ENCODE measurements at regions not wholly inside any gene's neighbourhood (a gene's known extent, or its start where the extent isn't known, plus 50 kb on each side); places are given as distances from the start of the nearest gene placed in this dataset.

DNA sequence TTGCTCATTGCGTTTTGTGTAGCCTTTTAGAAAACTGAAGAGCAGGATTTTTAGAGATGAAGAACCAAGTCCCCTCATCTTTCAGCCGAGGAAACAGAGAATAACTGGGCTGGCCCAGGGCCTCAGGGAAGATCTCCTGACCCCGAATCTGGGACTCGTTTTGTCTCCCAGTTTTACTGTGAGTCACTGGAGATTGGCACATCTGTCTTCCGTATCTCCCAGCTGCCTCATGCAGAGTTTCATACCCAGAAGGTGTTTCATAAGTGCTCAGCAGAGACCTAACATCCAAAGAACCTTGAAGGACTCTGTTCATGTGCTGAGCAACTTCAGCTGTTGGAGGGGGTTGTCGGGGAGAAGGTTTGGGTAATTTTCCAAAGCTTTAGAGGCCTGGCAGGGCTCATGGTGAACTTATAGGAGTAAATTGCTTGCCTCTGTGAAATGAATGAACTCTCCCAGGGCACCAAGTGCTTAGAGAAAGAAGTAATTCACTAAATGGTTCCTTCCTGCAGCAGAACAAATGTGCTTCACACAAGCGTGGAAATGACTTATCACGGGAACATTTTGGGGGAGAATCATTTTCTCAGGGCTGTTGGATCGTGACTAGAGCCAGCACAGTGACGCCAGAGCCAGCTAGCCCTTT is 121.4 kb downstream of the FAM43A start:
- DNase-seq: no peak

DNA sequence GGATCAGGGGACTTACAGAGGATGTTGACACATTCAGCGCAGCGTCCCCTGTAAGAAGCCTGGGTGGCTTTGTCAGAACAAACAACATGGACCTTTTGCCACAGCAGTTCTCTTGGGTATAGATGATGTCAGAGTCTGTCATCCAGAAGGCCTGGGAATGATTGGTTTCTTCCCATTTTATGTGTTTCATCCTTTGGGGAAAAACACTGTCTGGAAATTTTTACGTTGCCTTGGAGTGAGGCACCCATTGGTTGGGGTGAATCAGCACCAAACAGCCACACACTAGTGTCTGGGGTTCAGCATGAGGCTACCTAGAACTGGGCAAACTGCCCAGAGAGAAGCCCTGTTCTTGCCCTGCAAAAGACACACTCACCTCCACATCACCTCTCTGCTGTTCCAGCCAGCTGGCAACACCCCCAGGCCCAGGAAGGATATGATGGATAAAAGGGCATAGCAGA is 123.0 kb downstream of the FAM43A start:
- no peak for DNase-seq

DNA sequence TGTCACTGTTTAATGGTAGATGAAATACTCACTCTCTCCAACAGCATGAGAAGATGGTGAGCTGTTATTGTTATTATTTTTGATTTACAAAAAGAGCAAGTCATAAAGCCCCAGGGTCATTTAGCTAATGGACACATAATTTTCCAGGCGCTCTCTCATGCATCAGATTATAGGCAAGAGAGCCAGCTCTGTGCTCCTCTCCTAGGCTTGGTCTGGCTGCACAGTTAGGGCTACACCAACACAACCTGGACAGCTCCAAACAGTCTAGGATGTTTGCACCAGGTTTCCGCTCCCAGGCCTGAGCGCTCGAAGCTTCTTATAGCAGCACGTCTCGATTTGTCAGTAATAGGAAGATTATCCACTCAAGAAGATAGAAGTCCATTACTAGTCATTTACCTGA is 123.7 kb downstream of the FAM43A start:
- no peak for DNase-seq

DNA sequence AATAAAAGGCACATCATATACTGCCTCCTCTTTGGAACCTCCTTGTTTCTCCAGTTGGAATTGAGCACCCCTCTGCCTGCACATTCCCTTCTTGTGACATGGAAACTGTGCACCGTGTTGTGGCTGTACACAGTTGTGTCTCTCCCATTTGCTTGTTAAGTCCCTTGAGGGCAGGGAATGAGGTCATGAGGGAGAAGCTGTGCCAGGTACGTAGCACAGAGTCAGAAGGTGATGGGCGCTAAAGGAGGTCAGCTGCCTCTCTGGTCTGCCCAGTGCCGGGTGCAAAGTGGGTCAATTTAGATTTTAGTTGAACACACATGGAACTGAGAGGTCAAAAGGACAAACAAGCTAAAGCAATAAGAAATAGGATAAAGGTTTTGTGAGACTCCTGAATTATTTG is 124.4 kb downstream of the FAM43A start:
- no peak for DNase-seq

DNA sequence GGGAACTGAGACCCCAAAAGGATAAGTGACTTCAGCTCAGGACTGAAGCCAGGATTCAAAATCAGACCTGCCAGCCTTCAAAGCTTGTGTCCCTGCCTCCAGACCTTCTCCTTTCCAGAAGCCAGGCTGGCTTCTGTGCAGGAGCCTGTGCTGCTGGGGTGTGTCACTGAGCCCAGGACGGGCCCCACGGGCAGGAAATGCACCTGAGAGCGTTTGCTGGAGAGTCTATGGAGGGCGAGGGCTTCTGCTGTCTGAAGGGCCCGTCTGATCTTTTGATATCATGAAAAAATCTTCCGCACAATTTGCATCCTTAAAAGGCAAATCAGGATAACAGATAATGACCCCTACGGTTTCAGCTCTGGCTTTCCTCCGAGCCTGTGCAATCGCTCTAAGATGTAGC is 125.4 kb downstream of the FAM43A start:
- no peak for DNase-seq

DNA sequence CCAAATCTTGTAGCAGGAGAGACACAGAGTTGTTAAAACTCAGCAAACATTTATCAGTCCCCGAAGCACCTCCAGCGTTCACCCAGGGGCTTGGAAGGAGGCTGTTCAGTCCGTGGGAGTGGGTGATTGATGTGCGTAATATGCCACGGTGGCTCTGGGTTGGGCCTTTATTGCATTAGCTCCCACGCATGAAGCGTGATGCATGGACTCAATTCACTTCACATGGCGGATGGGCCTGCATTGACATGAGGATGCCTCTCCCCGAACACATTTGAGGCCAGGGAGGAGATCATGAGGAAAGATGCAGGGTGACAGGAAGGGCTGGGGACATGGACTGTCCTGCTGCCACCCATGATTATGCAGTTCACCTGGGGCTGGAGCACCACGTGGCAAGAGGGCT is 126.5 kb downstream of the FAM43A start:
- DNase-seq: no peak

DNA sequence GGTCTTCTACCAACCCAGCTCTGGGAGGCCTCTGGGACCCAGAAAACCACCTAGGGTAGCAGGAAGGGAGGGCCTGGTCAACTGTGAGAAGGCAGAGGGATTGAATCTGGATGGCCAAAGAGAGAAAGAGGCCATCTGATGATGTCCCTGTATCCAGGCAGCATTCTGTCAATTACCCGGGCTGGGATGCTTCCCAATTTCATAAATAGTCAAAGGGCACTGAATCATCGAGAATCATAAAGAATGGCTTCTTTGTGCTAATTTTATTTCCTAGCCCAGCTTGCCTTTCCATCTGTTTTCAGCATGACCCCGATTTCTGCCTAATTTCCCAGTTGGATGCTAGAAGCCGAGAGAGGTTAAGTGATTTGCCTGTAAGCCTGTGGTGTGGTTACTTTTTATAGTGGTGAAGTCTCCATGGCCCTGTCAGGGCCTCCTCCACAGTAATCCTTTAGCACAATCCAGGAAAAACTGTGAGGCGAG is 129.2 kb downstream of the FAM43A start:
- no peak for DNase-seq

DNA sequence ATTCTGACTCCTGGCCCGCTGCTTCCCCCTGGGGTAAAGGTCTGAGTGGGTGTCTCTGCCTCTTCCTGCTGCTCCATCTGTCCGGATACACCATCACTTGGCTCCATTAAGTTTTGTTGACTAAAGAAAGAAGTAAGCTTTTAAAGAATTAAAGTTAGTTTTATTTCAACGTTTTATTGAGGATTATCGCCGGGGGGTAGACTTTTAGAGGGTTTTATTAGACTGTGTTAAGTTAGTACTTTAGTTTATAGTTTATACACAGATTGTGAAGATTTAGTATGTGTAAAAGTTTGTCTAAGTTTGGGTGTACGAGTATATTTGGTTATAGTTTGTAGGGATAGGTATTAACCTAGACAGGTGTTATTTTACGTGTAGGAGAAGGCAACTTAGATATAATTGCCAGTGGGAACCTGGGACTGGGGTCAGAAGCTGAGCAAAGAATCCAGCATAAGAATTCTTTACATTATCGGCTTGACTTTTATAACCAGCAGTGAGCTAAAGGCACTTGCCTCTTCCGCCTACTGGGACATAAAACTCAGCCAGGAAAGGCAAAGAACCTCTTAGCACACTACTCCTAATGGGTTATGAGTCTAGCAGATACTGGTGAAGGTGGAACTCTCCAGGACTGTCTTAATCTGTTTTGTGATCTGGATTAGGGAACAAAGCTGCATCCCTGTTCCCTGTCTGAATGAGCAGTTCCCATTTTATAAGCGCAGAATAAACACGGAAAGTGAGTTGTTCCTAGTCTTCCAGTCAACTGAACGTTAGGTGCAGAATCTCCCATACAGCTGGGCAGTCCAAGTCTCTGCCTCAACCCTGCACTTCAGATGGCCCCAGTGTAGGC is 131.3 kb downstream of the FAM43A start:
- no peak for DNase-seq

DNA sequence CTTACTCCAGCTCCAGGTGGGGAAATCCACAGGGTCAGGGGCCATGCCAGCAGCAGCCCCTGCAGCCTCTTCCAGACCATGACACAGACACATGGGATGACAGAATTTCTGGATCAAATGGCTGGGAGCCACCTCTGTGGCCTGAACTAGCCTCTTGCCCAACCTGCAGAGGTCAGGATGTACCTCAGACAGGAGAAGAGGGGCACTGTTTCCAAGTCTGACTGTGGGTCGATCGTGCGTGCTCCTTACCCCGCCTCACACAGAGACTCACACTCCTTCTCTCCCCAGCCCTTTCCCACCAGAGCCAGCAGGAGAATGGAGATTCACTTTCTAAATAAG is 131.9 kb downstream of the FAM43A start:
- no peak for DNase-seq

DNA sequence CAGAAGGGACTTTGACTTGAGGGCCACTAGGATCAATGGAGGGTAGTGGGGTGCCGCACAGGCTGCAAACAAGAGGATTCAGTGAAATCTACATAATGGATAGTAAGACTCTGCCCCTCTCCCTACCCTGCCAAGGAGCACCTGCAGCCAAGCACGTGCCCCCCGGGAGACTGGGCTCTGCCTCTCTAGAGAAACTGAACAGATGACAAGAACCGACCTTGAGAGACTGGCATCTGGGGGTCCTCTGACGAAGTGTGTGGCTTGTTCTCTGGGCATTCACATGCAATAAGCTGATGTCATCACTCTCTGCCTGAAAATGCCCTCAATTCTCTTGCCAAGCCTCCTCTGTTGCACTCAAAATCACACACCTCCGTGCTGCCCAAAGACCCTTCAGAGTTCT is 132.3 kb downstream of the FAM43A start:
- DNase-seq: no peak

DNA sequence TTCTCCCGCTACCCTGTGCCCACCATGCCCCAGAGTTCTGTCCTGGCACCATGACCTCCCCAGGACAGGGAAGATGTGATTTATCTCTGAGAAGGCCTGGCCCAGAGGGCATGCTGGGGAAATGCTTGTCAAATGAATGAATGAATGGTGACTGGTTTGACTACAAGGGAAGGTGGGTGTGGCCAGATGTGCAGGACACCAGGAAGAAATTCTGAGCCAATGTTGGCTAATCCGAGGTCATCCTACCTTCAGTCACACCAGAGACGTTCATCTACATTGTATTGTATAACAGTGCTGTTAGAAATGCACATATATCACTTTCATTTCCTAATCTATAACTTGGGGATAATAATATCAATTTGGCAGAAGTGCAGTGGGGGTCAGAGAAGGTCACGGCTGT is 138.4 kb downstream of the FAM43A start:
- DNase-seq: no peak

DNA sequence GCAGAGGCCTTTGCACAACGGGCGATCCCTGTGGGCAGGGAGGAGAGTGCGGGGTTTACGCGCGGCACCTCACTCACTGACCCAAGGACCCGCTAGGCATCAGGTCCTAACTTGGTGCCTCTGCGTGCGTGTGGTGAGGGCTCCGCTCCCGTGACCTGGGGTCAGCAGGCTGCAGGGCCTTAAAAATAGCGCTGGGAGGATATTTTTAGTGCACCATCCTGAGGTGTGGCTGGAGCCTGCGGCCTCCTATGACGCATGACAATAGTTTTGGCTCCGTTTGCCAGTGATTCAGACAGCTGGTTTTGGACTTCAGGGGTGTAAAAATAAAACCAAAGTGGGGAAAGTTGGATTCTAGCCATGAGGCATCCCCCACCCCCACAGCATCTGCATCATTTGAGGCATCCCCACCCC is 139.0 kb downstream of the FAM43A start:
- no peak for DNase-seq

DNA sequence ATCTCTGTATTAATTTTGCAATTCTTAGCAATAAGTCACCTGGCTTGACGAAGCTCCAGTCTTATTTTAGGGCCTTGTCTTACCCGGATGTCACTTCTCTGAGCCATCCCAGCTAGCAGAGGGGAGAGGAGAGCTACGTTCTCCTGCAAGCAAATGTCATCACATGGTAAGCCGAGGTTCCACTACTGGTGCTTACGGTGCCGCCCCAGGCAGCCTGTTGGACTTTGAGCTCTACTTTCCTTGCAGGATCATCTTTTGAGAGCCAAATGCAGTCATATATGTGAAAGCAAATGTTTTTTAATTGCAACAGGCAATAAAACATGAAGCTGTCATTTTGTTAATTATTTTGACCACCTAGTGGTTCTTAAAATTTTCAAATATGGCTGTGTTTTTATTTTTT is 140.9 kb downstream of the FAM43A start:
- no peak for DNase-seq

DNA sequence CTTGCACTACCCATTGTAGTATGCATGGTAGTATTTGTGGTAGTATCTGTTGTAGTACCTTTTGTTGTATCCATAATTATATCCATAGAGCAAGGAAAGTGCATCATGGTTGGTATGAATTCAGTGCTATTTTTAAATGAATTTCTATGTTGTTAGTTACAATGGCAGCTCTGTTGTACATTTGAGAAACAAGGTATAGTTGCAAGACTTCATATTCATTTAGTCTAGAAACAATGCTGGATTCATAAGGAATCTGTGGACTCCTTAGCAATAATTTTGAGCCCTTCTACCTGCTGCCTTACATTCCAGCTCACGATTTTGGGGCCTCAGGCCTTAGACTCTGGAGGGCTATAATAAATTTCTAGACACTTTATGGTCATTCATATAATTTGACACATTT is 141.8 kb downstream of the FAM43A start:
- DNase-seq: no peak

DNA sequence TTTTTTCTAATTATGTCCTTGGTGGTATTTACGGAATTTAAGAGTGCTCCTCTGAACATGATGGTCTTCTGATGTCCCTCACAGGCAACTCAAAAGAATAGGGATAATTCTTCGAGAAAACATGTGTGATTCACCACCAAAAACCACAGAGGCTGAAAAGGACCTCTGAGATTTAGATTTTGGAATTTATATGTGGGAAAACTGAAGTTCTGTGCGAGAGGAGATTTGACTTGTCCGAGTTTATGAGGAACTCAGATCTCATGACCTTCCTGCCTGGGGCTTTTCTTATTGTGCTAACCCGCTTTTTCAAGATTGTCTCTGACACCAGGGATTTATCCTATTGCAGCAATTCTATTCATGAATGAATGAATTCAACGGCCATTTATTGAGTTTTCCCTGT is 142.4 kb downstream of the FAM43A start:
- no peak for DNase-seq

DNA sequence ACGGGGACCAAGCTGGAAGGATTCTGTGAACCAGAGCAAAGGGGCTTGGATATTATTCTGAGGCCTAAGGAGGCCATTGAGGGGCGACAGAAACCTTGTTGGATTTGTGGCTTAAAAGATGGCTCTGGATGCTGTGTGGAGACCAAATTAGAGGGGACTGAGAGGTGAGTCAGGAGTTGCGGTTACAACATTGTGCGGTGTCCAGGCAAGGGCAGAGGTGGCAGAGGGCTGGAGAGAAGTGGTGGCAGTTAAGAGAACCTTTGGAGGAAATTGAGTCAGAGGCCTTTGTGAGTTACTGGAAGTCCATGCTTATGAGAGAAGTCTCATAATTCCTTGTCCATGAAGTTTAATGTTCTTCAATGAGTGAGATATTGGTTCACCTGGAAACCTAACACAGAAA is 143.2 kb downstream of the FAM43A start:
- DNase-seq: no peak

DNA sequence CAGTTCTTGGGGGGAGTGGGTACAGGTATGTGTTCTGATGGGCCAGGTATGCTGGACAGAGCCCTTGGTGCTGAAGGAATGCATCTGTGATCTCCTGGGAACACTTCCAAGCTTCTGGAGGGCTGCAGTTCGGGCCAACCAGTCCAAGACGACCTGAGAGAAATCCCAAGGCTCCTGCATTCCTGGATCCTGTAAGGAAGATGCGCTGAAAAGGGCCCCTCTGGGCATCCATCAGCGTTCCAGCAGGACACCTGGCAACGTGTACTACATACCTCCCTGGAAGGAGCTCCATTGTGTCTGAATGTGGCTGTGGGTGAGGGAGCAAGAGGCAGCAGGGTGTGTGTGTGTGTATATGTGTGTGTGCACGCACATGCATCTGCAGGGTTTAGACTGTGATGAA is 144.7 kb downstream of the FAM43A start:
- no peak for DNase-seq

DNA sequence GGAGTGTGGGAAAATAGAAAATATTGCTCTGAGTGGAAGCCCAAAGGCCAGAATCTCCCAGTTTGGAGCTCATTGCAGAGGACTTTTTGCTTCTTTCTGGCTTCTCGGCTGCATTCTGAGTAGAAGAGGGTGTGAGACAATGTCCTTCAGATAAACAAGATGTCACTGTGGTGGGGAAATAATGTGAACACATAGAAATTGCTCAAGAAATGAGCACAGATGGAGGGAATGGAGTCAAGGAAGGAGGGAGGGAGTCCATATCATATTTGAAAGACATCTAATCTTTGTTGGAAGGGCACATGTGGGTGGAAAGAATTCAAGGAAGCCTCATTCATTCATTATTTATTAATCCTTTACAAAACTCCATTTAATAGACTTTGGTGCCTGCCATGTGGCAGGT is 145.3 kb downstream of the FAM43A start:
- DNase-seq: no peak

DNA sequence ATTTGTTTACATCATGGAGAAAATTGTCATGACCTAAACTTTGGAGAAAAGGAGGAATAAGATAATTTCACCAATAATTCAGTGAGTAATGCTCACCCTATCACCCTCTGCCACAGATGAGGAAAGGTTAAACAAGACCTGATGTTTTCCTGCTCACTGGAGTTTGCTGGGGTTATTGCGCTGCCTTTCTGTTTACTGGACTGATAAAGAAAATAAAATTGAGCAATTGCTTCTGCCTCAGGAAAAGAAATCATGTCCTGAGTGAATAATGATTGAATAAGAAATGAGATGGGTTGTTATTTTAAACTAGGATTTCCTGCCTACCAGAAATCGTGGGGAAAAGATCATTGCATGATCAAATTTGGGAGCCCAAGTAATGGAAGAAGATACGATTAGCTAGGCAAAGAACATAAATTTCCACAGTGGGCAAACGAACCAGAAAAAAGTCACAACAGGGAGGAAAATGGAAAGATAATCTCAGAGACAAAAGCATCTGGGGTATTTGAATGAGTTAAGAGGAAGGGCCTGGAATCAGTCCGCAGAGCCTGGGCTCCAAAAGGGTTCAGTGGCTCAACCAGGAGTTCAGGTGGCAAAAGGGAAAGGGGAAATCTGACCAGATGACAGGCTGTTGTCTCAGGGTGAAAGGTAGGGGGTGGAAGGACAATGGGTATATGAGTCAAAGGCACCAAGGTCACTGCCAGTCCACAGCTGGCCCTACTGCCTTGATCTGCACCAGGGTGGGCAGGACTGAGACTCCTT is 146.8 kb downstream of the FAM43A start:
- no peak for DNase-seq

DNA sequence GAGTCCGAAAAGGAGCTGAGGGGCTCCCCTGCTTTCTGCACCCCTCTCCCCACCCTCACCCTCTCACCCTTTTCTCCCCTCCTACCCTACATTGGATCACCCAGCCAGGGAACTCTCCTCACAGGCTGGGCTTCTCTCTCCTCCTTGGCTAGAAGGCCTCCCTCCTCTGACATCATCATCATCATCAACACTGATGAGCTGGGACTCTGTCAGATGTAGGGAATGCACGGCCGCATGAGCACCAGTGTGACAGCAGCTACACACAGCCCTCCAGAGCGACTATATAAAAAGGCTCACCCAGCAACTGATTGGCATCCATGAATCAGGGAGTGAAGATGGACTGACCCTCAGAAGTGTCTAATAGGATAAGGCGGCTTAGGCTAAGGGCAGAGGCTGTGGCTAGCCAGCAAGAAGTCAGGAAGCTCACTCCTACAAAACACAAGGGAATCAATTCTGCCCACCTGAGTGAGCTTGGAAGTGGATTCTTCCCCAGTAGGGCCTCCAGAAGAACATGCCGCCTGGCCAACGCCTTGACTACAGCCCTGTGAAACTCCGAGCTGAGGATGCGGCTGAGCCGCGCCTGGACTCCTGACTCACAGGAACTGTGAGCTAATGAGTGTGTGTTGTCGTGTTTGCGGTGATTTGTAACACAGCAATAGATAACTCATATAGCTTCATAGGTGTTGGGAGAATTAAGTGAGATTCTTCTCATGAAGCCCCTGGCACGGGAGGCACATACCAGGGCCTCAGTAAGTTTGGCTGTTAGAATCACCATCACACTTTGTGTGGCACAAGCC is 147.6 kb downstream of the FAM43A start:
- no peak for DNase-seq

DNA sequence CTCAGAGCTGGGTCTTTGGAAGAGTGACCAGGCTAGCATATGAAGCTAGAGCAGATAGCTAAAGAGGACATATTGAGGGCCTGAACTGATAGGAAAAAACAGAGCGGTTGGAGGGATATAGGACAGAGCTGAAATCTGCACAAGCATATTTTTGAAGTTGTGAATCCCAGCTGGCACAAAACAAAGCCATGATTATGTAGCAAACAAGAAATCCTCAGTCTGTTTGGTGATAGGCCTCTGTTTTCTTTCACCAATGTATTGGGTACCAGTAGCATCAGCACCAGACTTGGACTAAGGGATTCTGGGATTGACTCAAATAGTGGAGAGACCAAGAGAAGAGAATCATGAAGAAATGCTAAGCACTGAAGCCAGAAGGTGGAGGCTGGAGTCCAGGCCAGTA is 151.0 kb downstream of the FAM43A start:
- DNase-seq: no peak

DNA sequence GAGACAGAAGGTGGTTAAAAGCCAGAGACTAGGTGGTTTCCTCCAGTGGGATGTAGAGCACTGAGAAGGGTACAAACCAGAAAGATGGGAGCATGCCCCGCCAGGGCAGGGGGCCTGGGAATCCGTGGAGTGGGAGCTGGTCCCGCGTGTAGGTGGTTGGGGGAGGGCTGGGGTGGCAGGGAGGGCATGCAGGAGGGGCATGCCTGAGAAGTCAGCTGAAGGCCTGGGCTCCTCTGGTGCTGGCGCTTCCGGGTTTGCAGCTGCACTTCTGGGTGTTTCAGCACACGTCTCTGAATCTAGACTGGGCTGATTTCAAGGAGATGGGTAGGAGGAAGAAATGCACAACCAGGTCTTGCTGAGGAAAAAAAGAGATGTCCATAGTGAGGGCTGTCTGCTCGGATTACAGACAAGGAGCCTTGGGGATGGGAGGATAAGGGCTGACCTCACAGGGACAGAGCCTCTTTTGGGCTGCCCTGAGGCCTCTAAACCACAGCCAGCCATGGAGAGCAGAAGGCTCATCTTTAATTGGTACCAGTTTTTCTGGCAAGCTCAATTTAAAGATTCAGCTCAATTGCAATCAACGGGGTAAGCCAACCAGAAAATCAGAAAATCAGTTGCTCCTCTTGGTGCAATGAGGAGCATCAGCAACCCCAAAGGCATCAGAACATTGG is 151.9 kb downstream of the FAM43A start:
- DNase-seq: no peak

DNA sequence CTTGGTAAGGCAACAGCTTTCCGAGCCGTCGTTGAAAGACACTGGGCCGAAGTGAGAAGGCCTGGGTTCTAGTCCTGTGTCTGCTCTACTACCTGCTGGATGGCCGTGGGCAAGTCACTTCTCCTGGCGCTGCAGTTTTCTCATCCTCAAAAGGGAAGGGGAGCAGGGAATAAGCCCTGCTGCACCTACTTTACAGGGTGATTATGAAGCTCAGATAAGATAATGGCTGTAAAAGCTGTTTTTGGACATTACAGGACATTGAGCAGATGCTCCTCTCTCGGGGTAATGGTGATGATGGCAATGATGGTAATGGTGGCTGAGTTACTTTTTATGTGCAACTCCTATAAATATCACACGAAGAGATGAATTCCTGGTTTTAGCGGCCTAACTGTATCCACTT is 152.6 kb downstream of the FAM43A start:
- DNase-seq: no peak
